Vagina (tissue), 2 donors: ENCODE measurements at regions not wholly inside any gene's neighbourhood (a gene's known extent, or its start where the extent isn't known, plus 50 kb on each side); places are given as distances from the start of the nearest gene placed in this dataset.

Experiments
- CTCF ChIP-seq, 3 experiments: fragments of 450-650 bp in 2 of 3; fragments of 200-600 bp in 1 of 3; sonication (generic) in 1 of 3; IDR thresholded peaks; one replicate each; pipeline ENCODE4 v1.5.1; 2017 to 2019; ENCODE audit warnings: antibody characterized with exemption in 3 of 3, mild to moderate bottlenecking in 2 of 3, moderate library complexity in 2 of 3
- POLR2AphosphoS5 ChIP-seq, 2 donors: sonication (generic); formaldehyde crosslinking; IDR thresholded peaks; one replicate each; pipeline ENCODE4 v1.9.0; 2017; ENCODE audit warnings: antibody characterized with exemption in 2 of 2, mild to moderate bottlenecking in 2 of 2, low read depth in 1 of 2; ENCODE audit not compliant: insufficient read depth in 1 of 2

- TF ChIP-seq POLR2AphosphoS5 (IDR thresholded peaks at IDR 0.05; ENCODE audit: insufficient read depth in 1 of 2, low read depth in 1 of 2), result no peak
- TF ChIP-seq CTCF (IDR thresholded peaks at IDR 0.05), result no peak
Observed at GRCh38 chr13:40115426-40115825, 460.0 kb downstream of the COG6 start.
